Islet precursor cell (in vitro differentiated cells): ENCODE measurements at regions not wholly inside any gene's neighbourhood (a gene's known extent, or its start where the extent isn't known, plus 50 kb on each side); places are given as distances from the start of the nearest gene placed in this dataset.
A peak's percentile ranks its signal among the peaks of the same experiment; 100 is the strongest.

Experiments used
- DNase-seq: peaks from one replicate; pipeline ENCODE4 v3.0.0-alpha.2; 2018

DNA sequence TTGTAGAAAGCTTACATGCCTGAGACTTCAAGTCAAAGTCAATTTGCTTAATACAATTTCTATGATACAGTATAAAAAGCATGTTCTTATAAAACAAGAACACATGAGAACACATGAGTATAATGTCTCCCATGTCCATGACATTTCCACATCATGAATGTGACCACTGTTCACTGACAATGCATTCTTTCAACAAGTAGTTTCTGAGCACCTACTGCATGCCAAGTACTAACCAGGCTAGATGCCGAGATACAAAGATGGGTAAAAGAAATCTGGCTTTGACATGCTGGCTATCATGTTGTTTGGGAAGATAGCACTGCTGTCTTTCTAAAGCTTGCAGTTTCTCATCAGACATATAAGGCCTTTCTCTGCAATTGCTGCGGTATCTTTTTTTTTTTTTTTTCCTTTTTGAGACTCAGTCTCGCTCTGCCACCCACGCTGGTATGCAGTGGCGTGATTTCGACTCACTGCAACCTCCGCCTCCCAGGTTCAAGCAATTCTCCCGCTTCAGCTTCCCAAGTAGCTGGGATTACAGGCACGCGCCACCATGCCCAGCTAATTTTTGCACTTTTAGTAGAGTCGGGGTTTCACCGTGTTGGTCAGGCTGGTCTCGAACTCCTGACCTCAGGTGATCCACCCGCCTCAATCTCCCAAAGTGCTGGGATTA is 123.6 kb upstream of the DST start:
- no peak for DNase-seq

DNA sequence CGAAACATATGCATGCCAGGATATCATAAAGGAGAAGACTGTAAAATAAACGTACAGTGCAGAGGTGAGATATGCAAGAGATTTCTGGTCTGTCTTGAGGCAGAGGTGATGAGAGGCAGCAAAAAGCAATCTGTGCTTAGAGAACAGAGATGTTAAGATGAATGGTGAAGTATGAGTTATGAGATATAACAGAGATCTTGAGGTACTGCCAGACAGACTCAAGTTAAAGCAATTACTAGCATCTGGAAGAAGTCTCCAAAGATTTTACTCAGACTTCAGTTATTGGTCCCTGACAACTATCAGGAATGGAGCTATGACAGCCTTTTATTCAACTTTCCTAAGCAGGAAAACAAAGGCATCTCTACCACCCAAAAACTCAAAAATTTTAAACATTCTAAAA is 122.8 kb upstream of the DST start:
- DNase-seq: no peak

DNA sequence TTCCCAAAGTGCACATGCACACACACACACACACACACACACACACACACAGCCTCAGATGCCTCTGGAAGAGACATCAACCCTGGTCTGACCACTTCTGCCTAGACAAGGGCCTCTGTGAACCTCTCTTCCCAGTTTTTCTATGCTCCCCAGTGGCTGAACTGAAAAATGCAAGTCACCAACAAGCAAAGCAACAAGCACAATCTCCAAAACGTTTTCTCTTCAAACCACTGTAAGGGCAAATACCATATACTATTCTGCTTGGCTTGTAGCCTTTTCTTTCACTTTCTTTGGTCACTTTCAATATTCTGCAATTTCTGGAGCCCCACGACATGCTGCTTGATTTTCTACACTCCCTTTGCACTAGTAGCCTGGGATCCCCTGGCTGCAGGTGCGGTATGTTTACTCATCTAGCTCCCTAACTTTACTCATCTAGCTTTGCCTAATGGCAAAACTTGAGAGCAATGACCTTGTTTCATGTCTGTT is 121.4 kb upstream of the DST start:
- peak; percentile 71 for DNase-seq

DNA sequence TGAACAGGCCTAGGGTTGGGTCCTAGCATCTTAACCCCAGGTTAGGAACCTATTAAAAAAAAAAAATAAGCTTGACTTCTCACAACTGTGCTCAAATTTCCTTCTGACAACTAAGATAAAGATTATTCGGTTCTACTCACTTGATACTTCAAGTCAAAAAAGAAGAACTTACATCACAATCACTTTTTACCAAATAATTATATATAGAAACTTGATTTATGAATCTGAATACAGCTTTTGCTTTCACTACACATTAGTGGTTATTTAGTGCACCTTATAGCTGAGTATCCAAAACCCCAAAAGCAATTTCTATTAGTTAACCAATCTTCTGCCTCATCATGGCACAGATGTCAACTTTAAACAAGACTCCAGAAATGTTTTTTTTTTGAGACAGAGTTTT is 119.0 kb upstream of the DST start:
- no peak for DNase-seq

DNA sequence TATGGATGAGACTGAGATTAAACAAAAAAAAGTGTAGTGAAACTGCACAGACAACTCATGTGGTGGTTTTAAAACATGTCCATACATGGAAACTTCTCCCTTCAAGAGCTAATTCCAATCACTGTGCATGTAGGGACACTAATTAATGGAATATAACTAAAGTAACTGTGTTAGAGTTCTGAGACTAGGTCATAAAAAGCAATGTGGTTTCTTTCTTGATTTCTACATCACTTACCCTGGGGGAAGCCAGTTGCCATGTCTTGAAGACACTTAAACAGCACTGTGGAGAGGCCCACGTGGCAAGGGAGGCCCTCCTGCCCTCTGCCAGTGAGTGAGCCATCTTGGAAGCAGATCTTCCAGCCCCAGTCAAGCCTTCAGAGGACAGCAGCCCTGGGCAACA is 118.2 kb upstream of the DST start:
- DNase-seq: no peak

DNA sequence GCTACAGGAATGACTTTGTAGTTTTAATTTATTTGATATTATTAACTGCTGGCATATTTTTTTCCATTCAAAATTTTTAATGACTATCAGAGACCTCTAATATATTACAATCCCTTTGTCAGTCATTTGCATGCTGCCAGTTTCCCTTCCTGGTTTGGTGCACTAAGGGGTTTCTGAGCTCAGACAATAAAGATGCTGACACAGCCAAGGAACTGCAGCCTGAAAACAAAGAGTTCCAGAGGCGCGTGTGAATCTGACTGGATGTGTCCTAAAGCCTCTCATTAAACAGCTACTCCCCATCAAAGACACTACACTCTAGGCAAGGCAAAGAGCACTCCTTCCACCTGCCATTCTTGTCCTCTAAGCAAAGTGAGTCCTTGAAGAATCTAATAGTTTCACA is 116.8 kb upstream of the DST start:
- DNase-seq: no peak

DNA sequence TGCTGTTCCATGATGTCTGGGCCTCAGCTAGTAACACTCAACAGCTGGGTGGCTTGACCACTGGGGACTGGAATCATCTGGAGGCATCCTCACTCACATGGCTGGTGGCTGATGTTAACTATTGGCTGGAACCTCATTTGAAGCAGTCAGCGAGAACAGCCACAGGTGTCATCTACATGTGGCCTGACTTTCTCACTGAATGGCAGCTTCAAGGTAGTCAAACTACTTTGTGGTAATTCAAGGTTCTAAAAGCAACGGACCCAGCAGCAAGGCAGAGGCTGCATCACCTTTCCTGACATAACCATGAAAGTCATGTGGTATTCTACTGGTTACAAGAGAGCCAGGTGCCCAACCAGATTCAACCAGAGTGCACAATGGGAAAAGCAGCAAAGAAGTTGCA is 115.9 kb upstream of the DST start:
- DNase-seq: no peak

DNA sequence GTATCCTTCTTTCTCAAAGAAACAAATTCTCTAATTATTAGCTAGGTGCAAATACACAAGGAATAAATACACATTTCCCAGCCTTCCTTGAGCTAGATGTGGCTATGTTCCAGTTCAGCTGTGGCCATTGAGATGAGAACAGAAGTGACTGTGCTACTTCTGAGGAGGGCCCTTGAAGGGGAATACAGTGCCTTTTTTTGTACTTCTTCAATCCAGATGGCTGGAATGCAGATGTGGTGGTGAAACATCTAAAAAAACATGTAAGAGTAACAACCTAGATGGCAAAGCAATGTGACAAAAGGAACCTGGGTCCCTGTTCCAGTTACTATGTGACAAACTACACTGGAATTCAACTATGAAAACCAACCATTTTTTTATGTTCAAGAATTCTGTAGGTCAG is 115.4 kb upstream of the DST start:
- no peak for DNase-seq

DNA sequence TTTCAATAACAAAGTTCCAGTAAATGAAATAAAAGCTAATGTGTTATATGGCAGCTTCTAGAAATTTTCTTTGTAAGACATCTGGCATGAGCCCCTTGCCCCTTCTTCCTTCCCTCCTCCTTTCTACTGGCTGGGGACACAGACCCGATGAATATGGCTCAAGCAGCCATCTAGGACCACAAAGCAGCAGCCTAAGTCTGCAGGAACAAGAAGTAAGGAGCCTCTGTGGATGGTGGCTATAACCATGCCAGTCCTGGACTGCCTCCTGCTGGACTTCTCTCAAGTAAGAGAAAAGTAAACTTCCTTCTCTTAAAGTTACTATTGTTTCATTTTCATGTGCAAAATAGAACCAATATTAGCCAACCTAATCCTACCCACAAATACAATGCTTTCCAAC is 114.9 kb upstream of the DST start:
- DNase-seq: peak; percentile 64

DNA sequence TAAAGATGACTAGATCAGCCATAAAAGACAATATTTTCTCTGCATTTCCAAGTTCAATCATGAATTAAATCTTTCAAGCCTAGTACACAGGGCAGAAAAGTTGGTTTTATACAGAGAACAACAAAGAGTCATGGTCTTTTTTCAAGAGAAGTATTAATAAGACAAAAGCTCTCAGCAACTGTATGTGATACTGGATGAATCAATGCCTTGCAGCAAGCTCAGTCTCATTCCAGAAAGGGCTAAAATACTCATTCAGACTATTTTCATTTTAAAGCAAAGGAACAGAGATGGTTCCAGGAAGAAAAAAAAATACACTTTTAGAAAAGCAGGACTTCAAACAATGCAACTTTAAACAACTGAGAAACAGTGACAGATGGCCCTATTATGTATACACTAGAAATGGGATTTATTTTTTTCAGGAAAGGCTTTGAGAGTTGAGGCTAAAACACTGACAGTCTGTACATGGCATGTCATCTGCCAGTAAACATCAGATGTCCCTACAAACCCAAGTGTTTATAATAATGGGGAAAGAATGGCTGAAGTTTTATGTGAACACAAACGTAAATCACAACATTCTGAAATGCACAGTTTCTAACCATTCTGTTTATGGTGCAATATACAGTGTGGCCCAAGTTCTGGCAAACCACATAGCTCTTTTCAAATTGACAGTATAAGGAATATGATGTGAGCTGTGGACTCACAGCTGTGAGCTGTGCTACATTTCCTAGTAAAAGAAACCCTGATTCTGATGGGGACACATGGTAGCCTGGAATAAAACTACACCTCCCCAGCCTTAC is 114.3 kb upstream of the DST start:
- no peak for DNase-seq

DNA sequence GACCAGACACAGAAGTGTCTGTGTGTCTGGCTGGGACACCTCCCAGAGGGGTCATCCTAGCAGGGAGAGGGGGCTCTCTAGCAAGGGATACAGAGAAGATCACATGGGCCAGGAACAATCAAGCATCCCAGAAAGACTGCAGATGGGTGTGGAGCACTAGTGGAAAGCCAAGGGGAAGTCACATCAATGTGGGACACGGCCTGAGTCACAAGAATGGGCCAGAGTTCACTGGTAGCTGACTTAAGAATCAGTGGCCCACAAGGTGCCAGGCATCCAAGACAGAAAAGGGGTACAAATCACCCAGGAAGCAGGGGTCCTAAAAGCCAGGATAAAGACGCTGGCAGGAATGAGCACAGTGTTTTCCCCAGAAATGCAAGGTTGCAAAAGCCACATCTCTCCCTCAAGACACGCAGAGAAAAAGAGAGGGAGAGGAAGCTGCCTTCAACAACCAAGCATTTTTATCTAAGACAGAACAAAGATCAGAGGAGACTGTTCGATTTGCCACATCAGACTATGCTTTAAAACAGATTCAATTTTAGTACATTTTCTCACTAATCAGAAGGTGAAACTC is 113.6 kb upstream of the DST start:
- no peak for DNase-seq

DNA sequence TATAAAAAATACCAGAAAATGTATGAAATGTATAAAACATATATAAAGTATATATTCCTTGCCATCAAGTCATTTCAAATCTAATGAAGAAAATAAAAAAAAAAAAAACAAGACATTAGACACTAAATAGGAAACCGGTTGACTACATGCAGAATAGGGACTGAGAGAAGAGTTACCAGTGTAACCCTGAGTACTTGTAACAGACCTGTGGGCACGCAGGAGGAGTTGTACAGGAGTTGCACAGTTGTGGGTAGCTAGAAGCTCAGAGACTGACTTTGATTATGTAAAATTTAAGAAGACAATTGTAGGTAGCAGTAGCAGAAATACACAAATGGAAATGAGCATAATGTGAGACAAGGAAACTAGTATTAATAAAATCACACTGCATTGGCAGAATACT is 112.4 kb upstream of the DST start:
- DNase-seq: no peak

DNA sequence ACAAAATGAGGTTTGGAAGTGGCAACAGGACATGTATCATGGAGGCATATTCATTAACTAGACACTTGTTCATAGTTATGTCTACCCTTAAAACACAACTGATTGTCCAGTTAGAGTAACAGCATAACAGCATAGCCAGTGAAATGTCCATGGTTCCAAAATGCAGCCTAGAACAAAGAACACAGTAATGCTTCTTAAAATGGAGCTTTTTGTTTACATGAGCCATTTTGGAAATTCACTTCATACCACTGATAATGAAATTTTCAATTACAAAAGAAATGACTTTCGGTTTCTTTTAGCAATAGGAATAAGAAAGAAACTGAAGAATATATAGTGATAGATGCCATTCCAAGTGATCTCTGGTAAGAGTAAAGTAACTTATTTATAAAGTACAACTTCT is 111.1 kb upstream of the DST start:
- DNase-seq: no peak

DNA sequence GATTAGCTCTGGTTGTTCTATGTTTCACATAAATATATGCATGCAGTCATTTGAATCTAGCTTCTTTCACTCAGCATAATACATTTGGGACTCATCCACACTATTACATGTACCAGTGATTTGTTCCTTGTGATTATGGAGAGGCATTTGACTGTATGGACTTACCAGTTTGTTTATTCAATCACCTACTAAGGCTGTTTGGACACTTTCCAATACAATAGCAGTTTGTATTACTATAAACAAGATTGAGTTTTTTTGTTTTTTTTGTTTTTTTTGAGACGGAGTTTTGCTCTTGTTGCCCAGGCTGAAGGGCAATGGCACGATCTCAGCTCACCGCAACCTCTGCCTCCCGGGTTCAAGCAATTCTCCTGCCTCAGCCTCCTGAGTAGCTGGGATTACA is 109.8 kb upstream of the DST start:
- no peak for DNase-seq

DNA sequence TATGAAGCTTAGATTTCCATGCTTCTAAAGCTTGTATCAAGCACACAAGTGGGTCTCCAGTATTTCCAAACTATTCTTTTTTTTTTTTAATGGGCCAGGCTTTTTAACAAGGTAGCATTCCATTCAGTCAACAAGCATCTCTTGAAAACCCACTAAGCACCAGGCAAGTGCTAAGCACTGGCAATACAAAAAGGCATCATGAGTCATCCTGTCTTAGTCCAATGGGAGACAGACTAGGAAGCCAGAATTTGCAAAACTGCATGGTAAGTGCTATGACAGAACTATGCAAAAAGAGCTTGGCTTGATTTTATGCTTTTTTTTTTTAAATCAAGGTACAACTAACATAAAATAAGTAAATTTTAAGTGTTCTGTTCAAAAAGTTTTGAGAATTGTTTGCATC is 109.3 kb upstream of the DST start:
- DNase-seq: peak; percentile 83

DNA sequence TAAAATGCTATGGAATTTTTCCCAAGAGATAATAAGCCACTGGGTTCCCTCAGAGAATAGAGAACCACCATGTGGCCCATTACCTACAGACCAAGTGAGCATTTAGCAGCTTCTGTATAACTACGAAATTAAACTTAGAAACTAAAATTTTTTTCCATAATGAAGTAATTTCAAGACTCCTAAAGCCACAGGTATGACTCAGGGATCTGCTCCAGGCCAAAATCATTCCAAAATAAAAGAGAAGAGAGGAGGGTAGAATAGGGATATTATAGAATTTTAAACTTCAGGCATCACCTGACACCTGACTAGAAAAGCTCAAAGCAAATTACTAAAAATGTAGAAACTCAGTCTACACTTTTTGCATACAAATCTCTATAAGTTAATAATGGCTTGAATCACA is 108.9 kb upstream of the DST start:
- DNase-seq: no peak

DNA sequence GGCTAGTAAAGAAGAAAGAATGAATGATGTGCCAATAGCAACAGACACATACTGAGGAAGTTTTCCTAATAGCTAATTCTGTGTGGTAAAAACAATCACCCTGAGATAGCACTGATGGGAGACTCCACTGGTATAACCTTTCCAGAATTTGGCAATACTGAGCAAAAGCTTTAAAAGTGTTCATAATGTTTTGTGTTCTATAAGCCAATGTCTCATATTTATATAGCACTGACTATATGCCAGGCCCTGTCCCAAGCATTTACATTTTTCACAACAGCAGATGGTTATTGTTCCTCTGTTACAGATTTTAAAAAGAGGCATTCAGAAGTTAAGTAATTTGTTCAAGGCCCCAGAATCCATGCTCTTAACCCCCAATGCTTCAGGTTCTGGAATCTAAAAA is 108.0 kb upstream of the DST start:
- DNase-seq: no peak

DNA sequence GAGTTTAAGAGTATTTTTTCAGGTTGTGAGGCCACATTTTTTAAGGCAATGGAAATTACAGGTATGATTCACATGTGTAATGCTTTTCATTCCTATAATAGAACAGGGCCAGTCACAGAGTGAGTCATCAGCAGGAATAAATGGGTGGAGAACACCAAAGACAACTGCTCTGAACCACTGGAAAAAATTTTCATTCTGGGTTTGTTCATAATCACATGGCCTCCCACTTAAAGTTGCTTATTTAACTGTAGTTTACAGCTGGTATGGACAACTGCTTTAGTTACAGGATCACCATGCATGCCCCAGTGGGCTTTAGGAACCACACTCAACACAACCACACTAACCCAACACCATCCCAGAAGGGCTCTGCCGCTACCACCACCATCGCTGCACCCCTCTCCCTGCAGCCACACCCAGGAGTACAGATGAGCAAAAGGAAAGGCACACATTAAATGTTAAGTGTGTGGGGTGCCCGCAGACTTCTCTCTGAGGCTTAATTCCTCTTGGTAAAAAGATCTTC is 107.0 kb upstream of the DST start:
- DNase-seq: no peak

DNA sequence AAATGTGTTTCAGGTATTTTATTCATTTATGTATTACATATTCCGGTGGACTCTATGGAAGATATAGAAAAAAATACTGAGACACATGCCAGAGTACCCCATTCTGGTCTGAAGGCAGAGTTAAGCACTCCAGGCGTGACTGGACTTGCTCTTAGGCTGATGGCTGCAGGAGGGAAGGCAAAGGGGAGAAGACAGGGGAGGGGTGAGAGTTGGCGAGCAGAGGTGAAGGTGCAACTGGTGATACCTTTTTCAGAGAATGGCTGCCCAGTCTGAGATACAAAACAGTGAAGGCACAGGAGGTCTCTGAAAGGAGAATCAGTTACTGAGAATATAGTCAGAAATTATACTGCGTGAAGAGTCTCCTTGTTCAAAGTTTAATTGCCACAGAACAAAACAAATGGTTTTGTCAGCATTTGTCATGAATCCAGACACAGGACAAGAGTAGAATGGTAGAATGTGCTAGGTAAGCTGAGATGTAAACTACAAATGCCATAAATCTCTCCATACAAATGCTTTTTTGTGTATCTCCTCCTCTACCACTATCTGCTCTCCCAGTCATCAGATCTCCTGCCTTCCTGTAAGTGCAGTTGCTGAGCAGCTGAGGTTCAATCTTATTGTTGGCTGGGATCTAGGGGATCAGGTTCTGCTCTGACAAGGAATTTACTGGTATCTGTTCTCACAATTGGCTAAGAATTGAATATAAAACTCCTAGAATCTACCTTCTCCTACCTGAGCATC is 104.2 kb upstream of the DST start:
- peak; percentile 80 for DNase-seq

DNA sequence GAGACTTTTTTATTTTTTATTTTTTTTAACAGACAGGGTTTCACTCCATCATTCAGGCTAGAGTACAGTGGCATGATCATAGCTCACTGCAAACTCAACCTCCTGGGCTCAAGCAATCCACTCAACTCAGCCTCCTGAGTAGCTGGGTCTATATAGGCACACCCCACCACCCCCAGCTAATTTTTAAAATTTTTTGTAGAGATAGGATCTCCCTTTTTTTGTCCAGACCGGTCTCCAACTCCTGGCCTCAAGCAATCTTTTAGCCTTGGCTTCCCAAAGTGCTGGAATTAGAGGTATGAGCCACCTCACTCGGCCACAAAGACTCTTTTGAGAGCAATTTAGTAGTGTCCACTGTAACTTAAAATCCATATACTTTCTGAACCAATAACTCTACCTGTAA is 103.3 kb upstream of the DST start:
- peak; percentile 85 for DNase-seq

DNA sequence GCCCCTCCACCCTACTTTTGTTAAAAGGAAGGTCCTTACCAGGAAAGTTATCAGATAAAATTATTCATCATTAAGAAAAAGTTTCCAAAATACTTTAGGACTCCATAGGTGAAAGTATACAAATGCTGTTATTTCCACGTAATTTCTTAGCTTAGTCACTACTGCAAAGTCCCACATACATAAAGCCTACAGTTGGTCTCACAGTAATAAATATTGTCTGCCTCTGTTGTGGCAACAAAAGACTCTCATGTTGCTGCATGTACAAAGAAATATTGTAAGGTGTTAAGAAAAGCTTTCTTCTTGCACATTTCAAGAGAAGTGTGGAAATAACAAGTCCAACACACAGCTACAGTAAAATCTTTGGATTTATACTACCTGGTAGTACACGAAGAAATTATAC is 102.4 kb upstream of the DST start:
- no peak for DNase-seq

DNA sequence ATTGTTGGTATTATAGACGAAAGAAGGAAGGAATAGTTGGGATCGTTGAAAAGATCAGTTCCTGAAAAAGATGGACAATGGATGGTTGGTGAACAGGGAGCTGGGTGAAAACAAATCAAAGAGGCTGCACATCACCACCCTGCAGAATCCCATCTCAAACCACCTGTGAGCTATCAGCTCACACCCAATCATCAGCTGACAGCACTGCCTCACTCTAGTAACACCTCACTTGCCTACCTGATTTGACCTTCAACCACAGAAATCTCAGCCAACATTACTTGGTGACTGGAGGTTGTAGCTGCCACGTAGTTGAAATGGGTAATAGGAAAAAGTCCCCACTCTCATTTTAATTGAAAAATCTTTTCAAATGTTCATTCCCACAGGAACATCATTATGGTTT is 101.8 kb upstream of the DST start:
- no peak for DNase-seq

DNA sequence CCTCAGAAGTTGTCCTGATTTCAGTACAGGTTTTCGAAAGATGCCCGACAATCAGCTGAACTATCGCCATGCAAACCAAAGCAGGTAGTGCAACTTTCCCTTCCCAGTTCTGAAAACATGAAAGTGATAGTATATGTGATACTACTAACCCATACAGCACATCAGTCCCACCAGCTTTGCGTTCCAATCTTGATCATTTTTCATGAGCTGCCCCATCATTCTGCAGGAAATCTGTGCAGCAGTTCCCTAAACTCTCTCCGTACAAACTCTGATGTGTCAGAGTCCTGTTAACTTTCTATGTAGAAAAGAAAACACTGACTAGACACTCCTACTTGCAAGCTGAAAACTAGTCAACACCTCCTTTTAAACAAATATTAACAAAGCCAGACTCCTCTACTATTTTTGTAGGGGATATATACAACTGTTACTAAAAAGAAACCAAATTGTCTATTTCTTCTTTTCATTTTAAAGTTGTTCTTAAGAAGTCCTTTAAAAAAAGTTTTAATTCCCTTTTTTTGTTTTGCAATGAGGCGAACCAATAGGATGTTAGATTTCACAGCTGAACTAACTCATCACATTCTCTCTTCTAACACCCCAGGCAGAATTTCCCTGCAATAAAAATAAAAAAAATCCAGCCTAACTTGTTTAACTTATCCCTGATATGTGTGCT is 99.6 kb upstream of the DST start:
- DNase-seq: no peak
